OCI-LY3 (cell line): ENCODE measurements at regions not wholly inside any gene's neighbourhood (a gene's known extent, or its start where the extent isn't known, plus 50 kb on each side); places are given as distances from the start of the nearest gene placed in this dataset.

ENCODE experiments used
- H2AFZ ChIP-seq: fragments of 200-600, 300-600 bp; shearing (Covaris generic); 2 replicates; pipeline ENCODE4 v1.6.0; 2014; ENCODE audit warnings: antibody characterized with exemption, low read depth, low read length
- H3K27ac ChIP-seq: fragments of 200-600, 300-600 bp; sonication (generic); 2 replicates; pipeline ENCODE4 v1.5.1; 2014; ENCODE audit warnings: mild to moderate bottlenecking, low read length, moderate library complexity, mixed read lengths
- H3K27me3 ChIP-seq: fragments of 200-600, 300-600 bp; sonication (generic); 2 replicates; pipeline ENCODE4 v1.6.1; 2014; ENCODE audit warnings: low read depth, low read length, mixed read lengths
- H3K36me3 ChIP-seq: fragments of 200-600, 300-600 bp; sonication (generic); replicated peaks from 2 replicates; pipeline ENCODE3; 2014; ENCODE audit warnings: low read depth, low read length, mixed read lengths
- H3K4me1 ChIP-seq: fragments of 300-600, 200-600 bp; sonication (generic); 2 replicates; pipeline ENCODE4 v1.6.1; 2014; ENCODE audit warnings: low read length, mixed read lengths
- H3K4me2 ChIP-seq: fragments of 200-600, 300-600 bp; sonication (generic); 2 replicates; pipeline ENCODE4 v1.6.1; 2014; ENCODE audit warnings: low read length, mixed read lengths
- H3K4me3 ChIP-seq: fragments of 300-600, 200-600 bp; sonication (generic); 2 replicates; pipeline ENCODE4 v1.5.1; 2014; ENCODE audit warnings: antibody characterized with exemption, mild to moderate bottlenecking, low read length, moderate library complexity
- H3K79me2 ChIP-seq: fragments of 300-600, 200-600 bp; shearing (Covaris generic); 2 replicates; pipeline ENCODE4 v1.6.1; 2014; ENCODE audit warnings: mild to moderate bottlenecking, low read length, mixed read lengths
- H3K9ac ChIP-seq: fragments of 300-600, 200-600 bp; shearing (Covaris generic); 2 replicates; pipeline ENCODE4 v1.6.0; 2014; ENCODE audit warnings: mild to moderate bottlenecking, low read length, moderate library complexity
- H3K9me3 ChIP-seq: fragments of 200-600, 300-600 bp; shearing (Covaris generic); 2 replicates; pipeline ENCODE4 v1.6.1; 2014; ENCODE audit warnings: low read length, mixed read lengths; ENCODE audit not compliant: insufficient read depth
- H4K20me1 ChIP-seq: fragments of 200-600, 300-600 bp; sonication (generic); 2 replicates; pipeline ENCODE4 v1.6.1; 2016; ENCODE audit warnings: low read length, mixed read lengths; ENCODE audit not compliant: insufficient read depth
- EZH2phosphoT487 ChIP-seq: fragments of 200-600 bp; shearing (Covaris generic); IDR thresholded peaks from 2 replicates; pipeline ENCODE4 v1.6.1; 2018; ENCODE audit warnings: antibody characterized with exemption, mixed run types, low read depth
- TF ChIP-seq, protein P1 (sequence below): fragments of 200-600, 300-600 bp; sonication (generic); IDR thresholded peaks from 2 replicates; pipeline ENCODE4 v1.5.1; 2014; ENCODE audit warnings: antibody characterized with exemption, low read length, low read depth

DNA sequence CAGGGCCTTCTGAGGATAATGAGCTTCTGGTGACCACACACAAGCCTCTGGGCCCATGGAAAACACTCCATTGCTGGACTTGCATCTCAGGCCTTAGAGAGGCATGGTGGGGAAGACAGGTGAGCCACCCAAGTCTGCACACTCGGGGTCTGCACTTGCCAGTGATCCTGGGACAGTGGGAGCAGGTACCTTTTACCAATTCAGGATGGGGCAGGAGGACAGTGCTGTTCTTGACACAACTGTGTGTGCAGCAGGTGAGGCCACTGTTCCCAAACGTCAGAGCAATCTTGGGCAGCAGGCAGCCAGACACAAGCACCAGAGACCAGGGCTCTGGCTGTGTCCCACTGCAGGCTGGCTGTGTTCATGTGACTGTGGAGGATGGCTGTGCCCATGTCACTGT is 221.3 kb downstream of the ERMARD start:
- no peak for TF ChIP-seq EZH2phosphoT487
- TF ChIP-seq, protein P1, sequence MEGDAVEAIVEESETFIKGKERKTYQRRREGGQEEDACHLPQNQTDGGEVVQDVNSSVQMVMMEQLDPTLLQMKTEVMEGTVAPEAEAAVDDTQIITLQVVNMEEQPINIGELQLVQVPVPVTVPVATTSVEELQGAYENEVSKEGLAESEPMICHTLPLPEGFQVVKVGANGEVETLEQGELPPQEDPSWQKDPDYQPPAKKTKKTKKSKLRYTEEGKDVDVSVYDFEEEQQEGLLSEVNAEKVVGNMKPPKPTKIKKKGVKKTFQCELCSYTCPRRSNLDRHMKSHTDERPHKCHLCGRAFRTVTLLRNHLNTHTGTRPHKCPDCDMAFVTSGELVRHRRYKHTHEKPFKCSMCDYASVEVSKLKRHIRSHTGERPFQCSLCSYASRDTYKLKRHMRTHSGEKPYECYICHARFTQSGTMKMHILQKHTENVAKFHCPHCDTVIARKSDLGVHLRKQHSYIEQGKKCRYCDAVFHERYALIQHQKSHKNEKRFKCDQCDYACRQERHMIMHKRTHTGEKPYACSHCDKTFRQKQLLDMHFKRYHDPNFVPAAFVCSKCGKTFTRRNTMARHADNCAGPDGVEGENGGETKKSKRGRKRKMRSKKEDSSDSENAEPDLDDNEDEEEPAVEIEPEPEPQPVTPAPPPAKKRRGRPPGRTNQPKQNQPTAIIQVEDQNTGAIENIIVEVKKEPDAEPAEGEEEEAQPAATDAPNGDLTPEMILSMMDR = no peak
- no peak overlapping the region for H3K27ac ChIP-seq
- H3K4me3 ChIP-seq = no peak overlapping the region
- no peaks in the 10 kb centered on the region for H3K79me2 ChIP-seq
- no peaks in the 10 kb centered on the region for H3K27me3 ChIP-seq
- H4K20me1 ChIP-seq = no peaks in the 10 kb centered on the region
- H3K4me2 ChIP-seq = no peak overlapping the region
- H2AFZ ChIP-seq = no peak overlapping the region
- H3K4me1 ChIP-seq = no peaks in the 10 kb centered on the region
- no peak overlapping the region for H3K9ac ChIP-seq
- H3K9me3 ChIP-seq = no peaks in the 10 kb centered on the region
- no peaks in the 10 kb centered on the region for H3K36me3 ChIP-seq

DNA sequence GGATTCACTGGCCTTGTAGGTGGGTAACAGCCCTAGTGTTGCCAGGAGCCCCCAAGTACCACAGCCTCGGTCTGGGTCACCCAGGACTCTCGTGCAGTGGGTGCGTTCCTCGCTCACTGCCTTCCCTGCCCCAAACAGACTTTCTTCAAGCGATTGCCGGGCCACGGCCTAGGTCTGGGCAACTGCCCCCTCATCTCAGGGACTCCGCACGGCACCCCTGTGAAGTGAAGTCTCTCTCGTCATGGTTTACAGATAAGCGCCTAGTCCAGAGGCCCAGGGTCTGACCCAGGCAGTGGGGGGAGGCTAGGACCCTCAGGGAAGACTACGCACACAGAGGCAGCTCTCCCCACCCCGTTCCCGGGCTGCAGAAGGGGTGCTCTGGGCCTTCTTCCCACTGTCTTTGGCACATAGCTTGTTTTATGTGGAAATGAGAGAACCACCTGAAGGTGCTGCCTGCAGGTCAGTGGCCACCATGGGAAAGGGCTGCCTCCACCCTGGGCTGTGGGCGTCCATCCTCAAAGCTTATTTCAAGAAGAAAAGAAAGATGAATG is 220.8 kb downstream of the ERMARD start:
- TF ChIP-seq, protein P1 = no peak
- TF ChIP-seq EZH2phosphoT487 = no peak
- H4K20me1 ChIP-seq = no peaks in the 10 kb centered on the region

GRCh38 chr6:169971081-169971861 is 219.8 kb downstream of the ERMARD start:
- no peaks in the 10 kb centered on the region for H3K9me3 ChIP-seq
- H3K9ac ChIP-seq = no peak overlapping the region
- H3K27me3 ChIP-seq = no peaks in the 10 kb centered on the region
- no peaks in the 10 kb centered on the region for H3K36me3 ChIP-seq
- no peaks in the 10 kb centered on the region for H3K4me1 ChIP-seq
- H3K4me3 ChIP-seq = no peak overlapping the region
- no peaks in the 10 kb centered on the region for H4K20me1 ChIP-seq
- H2AFZ ChIP-seq = no peak overlapping the region
- no peak overlapping the region for H3K4me2 ChIP-seq
- H3K27ac ChIP-seq = no peak overlapping the region
- H3K79me2 ChIP-seq = no peaks in the 10 kb centered on the region
- no peak for TF ChIP-seq EZH2phosphoT487
- TF ChIP-seq, protein P1 = no peak

More for the DNA sequence above, 220.8 kb downstream of the ERMARD start:
- H3K79me2 ChIP-seq = no peaks in the 10 kb centered on the region
- no peak overlapping the region for H3K4me3 ChIP-seq
- H2AFZ ChIP-seq = no peak overlapping the region
- H3K4me2 ChIP-seq = no peak overlapping the region
- no peak overlapping the region for H3K27ac ChIP-seq
- no peaks in the 10 kb centered on the region for H3K27me3 ChIP-seq
- H3K9me3 ChIP-seq = no peaks in the 10 kb centered on the region
- no peaks in the 10 kb centered on the region for H3K4me1 ChIP-seq
- no peaks in the 10 kb centered on the region for H3K36me3 ChIP-seq
- H3K9ac ChIP-seq = no peak overlapping the region

GRCh38 chr6:169970306-169970988 is 219.0 kb downstream of the ERMARD start:
- Histone ChIP-seq H2AFZ (no peak overlapping the region), H3K4me3 (no peak overlapping the region), H3K27ac (no peak overlapping the region), H3K36me3 (no peaks in the 10 kb centered on the region), H3K4me1 (no peaks in the 10 kb centered on the region), H3K4me2 (no peak overlapping the region), H3K79me2 (no peaks in the 10 kb centered on the region), H3K9ac (no peak overlapping the region), H4K20me1 (no peaks in the 10 kb centered on the region), H3K9me3 (no peaks in the 10 kb centered on the region), H3K27me3 (no peaks in the 10 kb centered on the region)
- TF ChIP-seq, protein P1 = no peak
- no peak for TF ChIP-seq EZH2phosphoT487
